ENCODE measurements at regions not wholly inside any gene's neighbourhood (a gene's known extent, or its start where the extent isn't known, plus 50 kb on each side); places are given as distances from the start of the nearest gene placed in this dataset.

DNA sequence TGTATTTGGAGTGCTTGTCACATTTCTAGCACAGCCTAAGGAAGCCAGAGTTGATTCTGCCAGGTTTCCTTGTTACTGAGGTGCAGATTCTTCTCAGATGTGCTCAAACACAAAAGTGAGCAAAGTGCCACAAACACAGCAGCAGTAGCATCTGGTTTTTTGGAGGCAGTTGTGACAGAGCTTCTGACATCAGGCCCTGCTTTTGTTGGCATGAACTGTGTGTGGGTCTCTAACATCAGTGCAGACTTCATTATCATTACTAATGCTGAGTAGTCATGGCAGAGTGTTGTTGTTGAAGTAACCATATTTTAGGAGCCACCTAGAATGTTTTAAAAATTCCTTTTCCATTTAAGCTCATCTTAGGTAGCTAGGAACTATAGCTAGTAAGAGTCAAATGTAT lies 656.6 kb downstream of the ANKRD50 start:
- TF ChIP-seq POLR2A (IDR thresholded peaks at IDR 0.05) (no peak), POLR2AphosphoS5 (IDR thresholded peaks at IDR 0.05) (no peak), EP300 (IDR thresholded peaks at IDR 0.05) (no peak)
- TF ChIP-seq, protein P1, sequence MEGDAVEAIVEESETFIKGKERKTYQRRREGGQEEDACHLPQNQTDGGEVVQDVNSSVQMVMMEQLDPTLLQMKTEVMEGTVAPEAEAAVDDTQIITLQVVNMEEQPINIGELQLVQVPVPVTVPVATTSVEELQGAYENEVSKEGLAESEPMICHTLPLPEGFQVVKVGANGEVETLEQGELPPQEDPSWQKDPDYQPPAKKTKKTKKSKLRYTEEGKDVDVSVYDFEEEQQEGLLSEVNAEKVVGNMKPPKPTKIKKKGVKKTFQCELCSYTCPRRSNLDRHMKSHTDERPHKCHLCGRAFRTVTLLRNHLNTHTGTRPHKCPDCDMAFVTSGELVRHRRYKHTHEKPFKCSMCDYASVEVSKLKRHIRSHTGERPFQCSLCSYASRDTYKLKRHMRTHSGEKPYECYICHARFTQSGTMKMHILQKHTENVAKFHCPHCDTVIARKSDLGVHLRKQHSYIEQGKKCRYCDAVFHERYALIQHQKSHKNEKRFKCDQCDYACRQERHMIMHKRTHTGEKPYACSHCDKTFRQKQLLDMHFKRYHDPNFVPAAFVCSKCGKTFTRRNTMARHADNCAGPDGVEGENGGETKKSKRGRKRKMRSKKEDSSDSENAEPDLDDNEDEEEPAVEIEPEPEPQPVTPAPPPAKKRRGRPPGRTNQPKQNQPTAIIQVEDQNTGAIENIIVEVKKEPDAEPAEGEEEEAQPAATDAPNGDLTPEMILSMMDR (IDR thresholded peaks at IDR 0.05), result no peak

Data from upper lobe of left lung (tissue), 4 donors.